Stromal cell of bone marrow (primary cell): ENCODE measurements at regions not wholly inside any gene's neighbourhood (a gene's known extent, or its start where the extent isn't known, plus 50 kb on each side); places are given as distances from the start of the nearest gene placed in this dataset.

Experiments
- DNase-seq: peaks from one replicate; pipeline ENCODE4 v3.0.0-alpha.2; 2012; ENCODE audit warnings: low read depth

- DNase-seq: no peak
These were observed 108.2 kb downstream of the NCOR2 start for GRCh38 chr12:124458992-124459851.

DNA sequence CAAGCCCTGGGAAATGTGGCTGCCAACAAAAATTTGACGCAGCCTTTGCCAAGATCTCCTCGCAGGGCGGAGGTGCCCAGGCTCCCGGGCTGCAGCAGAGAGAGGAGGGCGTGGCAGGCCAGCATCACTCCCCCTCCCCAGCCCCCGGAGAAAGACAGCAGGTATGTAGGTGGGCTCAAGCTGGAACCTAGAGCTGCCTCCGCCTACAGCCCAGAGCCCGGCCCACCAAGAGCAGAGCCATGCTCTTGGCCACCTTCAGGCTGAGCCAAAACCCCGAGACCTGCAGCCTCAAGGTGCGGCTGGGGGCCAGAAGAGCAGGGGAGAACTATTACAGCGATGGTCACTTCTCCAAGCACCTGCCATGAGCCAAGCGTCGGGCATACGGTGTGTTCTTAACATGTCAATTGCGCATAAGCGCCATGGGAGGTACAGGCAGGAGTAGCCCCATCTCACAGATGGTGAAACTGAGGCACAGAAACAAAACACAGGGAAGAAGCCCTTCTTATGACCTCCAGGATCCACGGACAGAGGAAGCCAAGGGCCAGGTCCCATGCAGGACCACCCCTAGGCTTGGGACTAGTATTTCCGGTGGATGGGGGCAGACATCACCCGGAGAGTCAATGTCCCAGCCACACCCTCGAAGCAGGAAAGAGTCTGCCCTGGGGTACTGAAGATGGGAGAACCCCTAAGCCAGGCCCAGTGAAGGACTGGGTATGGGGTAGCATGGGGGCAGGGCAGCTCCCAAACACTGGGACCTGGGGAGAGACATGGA is 109.0 kb downstream of the NCOR2 start:
- no peak for DNase-seq

DNA sequence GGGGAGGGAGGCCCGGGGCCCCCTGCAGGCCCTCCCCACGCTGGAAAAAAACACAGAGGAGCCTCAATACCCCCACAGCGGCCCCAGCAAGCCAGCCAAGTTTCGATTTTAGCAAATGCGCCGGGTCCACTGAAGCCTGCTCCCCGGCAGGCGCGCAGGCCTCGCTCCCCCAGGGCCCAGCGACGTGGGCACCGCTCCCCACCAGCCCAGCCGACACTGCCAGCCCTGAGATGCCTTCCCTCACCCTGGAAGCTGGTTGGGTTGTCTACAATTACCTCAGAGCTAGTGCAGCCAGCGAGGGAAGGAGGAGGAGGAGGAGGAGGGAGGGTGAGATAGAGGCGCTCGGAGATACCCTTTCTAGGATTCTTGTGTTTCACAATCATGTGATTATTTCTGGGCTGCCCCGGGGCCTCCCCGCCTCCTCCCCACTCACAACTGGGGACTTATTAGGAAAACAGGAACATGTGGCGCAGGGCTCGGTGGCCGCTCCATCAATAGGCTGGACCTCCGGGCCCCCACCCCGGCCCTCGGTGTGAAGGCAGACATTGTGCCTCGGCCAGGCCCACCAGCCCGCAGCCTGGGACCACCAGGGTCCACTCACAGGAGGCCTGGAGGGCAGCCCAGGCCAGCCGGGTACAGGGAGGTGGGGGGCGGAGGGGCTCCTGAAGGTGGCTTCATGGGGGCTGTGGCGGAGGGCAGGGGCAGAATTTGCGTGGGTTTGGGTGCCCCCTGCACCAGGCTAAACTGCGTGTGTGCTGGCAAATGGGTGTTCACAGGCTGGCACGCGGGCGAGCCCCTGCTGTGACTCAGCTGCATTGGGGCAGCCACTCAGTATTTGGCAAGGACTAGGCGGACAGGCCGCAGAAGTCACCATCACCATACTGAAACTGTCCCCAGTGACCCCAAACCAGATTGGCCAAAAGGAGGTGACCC is 109.9 kb downstream of the NCOR2 start:
- no peak for DNase-seq

GRCh38 chr12:124456652-124457152 is 110.7 kb downstream of the NCOR2 start:
- no peak for DNase-seq

GRCh38 chr12:124456133-124456651 is 111.2 kb downstream of the NCOR2 start:
- DNase-seq: no peak

GRCh38 chr12:124455336-124455735 is 112.1 kb downstream of the NCOR2 start:
- DNase-seq: no peak

GRCh38 chr12:124454735-124455134 is 112.7 kb downstream of the NCOR2 start:
- DNase-seq: no peak

GRCh38 chr12:124454352-124454725 is 113.1 kb downstream of the NCOR2 start:
- DNase-seq: no peak

DNA sequence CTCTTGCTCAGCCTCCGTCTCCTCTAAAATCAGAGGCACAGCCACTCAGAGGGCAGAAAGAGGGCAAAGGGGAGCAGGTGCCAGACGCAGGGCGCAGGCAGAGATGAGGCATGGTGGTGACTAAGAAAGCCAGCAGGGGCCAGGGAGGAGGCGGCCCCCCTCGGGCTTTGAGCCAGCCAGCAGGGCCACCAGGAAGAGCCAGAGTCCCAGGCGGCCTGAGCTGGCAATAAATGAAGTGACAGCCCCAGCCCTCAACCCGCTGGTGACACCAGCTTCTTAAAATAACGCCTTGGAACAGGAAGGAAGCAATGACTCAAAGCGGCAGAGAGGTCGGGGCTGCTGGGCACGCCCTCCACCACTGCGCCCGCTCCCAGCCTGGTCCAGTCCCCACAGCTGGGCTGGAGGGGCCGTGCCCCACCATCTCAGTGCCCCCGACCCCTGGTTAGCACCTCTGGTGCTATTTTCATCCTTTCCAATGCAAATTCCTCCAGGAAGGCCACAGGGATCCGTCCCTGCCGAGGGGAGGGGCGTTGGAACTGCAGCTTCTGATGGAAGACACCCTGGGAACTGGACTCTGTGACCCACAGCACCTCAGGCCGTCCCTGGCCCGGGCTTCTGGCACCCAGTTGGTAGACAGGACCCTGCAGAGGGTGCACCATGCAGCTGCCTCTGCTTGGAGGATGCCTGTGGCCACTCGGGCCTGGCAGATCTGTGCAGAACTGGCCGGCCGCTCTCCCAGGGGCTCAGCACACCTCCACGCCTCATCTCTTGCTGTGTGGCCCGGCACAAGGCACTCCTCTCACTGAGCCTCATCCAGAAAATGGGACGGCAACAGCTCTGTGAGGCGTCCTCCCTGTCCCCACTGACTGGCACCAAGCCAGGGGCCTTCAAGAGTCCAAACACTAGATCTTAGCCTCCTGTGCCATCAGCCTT is 113.7 kb downstream of the NCOR2 start:
- no peak for DNase-seq

DNA sequence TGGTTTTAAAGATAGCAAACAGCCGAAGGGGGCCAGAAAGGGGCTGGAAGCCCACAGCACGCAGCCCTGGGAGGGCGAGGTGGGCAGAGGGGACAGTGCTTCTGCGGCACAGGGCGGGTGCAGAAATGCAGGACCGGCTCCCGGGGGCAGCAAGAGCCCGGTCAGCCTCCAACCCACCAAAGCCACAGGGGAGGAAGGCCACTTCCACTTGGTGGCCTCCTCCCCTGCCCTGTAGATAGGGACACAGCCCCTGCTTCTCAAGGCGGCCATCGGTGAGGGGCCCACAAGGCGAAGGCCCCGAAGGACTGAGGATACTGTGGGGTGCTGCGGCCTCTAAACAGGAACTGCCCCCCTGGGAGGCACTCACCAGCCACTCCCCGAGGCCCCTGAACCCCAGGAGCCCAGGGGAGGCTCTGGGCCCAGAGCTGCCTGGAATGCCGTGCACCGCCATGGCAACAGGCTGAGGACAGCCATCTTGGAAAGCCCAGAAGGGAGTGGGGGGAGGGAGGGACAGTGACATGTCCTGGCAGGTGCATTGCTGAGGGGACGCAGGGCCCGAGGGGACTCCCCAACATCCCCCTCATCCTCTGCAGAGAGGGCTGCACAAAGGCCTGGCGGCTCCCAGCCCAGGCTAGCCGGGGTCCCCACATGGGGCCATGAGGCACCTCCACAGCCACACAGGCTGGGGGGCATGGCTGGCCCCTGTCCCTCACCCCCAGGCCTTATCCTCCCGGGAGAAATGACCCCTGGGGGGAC is 114.7 kb downstream of the NCOR2 start:
- no peak for DNase-seq

GRCh38 chr12:124451637-124452243 is 115.7 kb downstream of the NCOR2 start:
- DNase-seq: no peak

- DNase-seq: no peak
These were observed 116.4 kb downstream of the NCOR2 start for GRCh38 chr12:124451016-124451415.

GRCh38 chr12:124450376-124450750 is 117.0 kb downstream of the NCOR2 start:
- no peak for DNase-seq

- no peak for DNase-seq
These were observed 117.6 kb downstream of the NCOR2 start for GRCh38 chr12:124449623-124450375.

GRCh38 chr12:124448955-124449622 is 118.3 kb downstream of the NCOR2 start:
- DNase-seq: no peak

GRCh38 chr12:124448241-124448954 is 119.0 kb downstream of the NCOR2 start:
- no peak for DNase-seq

DNA sequence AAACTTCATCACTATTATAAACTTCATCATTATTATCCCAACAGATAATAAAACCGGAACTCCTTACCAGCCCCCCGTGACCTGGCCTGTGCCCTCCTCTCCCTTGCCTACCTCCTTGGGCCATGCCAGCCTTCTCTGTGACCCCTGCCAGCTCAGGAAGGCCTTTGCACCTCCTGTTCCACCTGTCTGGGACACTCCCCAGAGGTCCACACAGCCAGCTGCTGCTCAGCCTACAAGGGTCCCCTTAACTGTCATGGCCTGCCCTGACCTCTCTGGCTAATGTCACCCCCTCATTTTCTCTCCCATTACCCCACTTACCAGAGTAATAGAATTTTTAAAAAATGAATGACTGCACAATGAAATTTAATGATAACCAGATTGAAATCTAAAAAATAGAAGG is 121.0 kb downstream of the NCOR2 start:
- no peak for DNase-seq

GRCh38 chr12:124445826-124446225 is 121.6 kb downstream of the NCOR2 start:
- no peak for DNase-seq
